K562 (cell line): ENCODE measurements at regions not wholly inside any gene's neighbourhood (a gene's known extent, or its start where the extent isn't known, plus 50 kb on each side); places are given as distances from the start of the nearest gene placed in this dataset.

Experiments
- GABPA ChIP-seq: fragments of 200-800 bp; sonication (Bioruptor generic); conservative IDR thresholded peaks from 2 replicates; pipeline ENCODE4 v1.6.1; 2016; ENCODE audit warnings: low read depth, missing genetic modification characterization, missing compliant biosample characterization
- HBP1 ChIP-seq: fragments of 450-650 bp; formaldehyde crosslinking; IDR thresholded peaks from 2 replicates; pipeline ENCODE4 v1.4.0; 2022; ENCODE audit warnings: missing genetic modification characterization
- HDAC1 ChIP-seq, 2 experiments: fragments of 450-650 bp; IDR thresholded peaks; 2 replicates each; pipeline ENCODE4 v1.6.1; 2016 to 2017; ENCODE audit warnings: inconsistent platforms in 1 of 2, mild to moderate bottlenecking in 1 of 2, moderate library complexity in 1 of 2
- POLR2A ChIP-seq: fragments of 450-650 bp; conservative IDR thresholded peaks from 2 replicates; pipeline ENCODE4 v1.6.1; 2016
- RBM39 ChIP-seq: fragments of 200-400 bp; formaldehyde crosslinking; optimal IDR thresholded peaks from 2 replicates; pipeline ENCODE3; 2018; ENCODE audit warnings: low read depth, low read length
- RCOR1 ChIP-seq, 2 experiments: IDR thresholded peaks; 2 replicates each; pipeline ENCODE4 v1.6.1; 2012; ENCODE audit warnings: low read depth in 2 of 2, low read length in 2 of 2, borderline replicate concordance in 1 of 2, improper control_type of control experiment in 1 of 2
- RNF2 ChIP-seq: sonication (generic); IDR thresholded peaks from 2 replicates; pipeline ENCODE4 v1.6.1; 2016
- RREB1 ChIP-seq: fragments of 250-450 bp; sonication (Bioruptor Pico); IDR thresholded peaks from 2 replicates; pipeline ENCODE4 v1.4.0; 2020
- ZKSCAN1 ChIP-seq: fragments of 150-350 bp; IDR thresholded peaks from 2 replicates; pipeline ENCODE4 v1.6.1; 2016; ENCODE audit warnings: low read depth, low read length
- ZNF263 ChIP-seq: sonication (generic); formaldehyde crosslinking; IDR thresholded peaks from 2 replicates; pipeline ENCODE4 v1.8.0; 2022; ENCODE audit warnings: mild to moderate bottlenecking, missing genetic modification reagents, borderline replicate concordance

- TF ChIP-seq RCOR1 (IDR thresholded peaks at IDR 0.05; ENCODE audit: borderline replicate concordance in 1 of 2, low read depth in 2 of 2, low read length in 2 of 2) (no peak), HBP1 (CRISPR knock-in tag) (no peak), HDAC1 (IDR thresholded peaks at IDR 0.05) (no peak), POLR2A (no peak), ZKSCAN1 (no peak), RBM39 (no peak), GABPA (tag) (no peak), RNF2 (no peak), ZNF263 (CRISPR knock-in tag) (no peak), RREB1 (no peak)
Observed at GRCh38 chr9:68614121-68614520, 73.4 kb upstream of the TMEM252 start.
